ENCODE measurements at regions not wholly inside any gene's neighbourhood (a gene's known extent, or its start where the extent isn't known, plus 50 kb on each side); places are given as distances from the start of the nearest gene placed in this dataset.

- Mint-ChIP-seq H3K4me1 (no peaks in the 10 kb centered on the region), H3K27me3 (no peaks in the 10 kb centered on the region), H3K9me3 (ENCODE audit: insufficient read depth) (peaks cover 3% of the 10 kb centered on the region), H3K4me3 (no peak overlapping the region), H3K27ac (no peak overlapping the region)
- no peaks in the 10 kb centered on the region for H4K20me1 ChIP-seq (ENCODE audit: control insufficient read depth, insufficient read depth, low read length, poor library complexity, severe bottlenecking)
- no peaks in the 10 kb centered on the region for H3K27me3 ChIP-seq (replicated peaks in 1 of 4; ENCODE audit: control extremely low read depth in 1 of 4, control insufficient read depth in 3 of 4, insufficient read depth in 4 of 4, low read length in 3 of 4)
- 89% methylated on average over 3 of the region's 4 CpGs for WGBS (ENCODE audit: insufficient coverage)
- ATAC-seq (ENCODE audit: low read depth) (no peak), DNase-seq (no peak)
- H3K27ac ChIP-seq (ENCODE audit: low read length in 2 of 2), result no peak overlapping the region
- no peak overlapping the region for H3K9ac ChIP-seq (ENCODE audit: low read length)
- H3K36me3 ChIP-seq (replicated peaks in 1 of 2; ENCODE audit: control extremely low read depth in 1 of 2, control insufficient read depth in 1 of 2, extremely low read depth in 1 of 2, insufficient read depth in 2 of 2, low read length in 1 of 2), result no peaks in the 10 kb centered on the region
- CTCF ChIA-PET, result no interaction called here
- POLR2A ChIA-PET, result no interaction called here
- H3K9me3 ChIP-seq (ENCODE audit: control extremely low read depth in 1 of 3, control insufficient read depth in 2 of 3, insufficient read depth in 1 of 3, low read length in 2 of 3), result no peaks in the 10 kb centered on the region
- no peak overlapping the region for H3K4me3 ChIP-seq (ENCODE audit: control extremely low read depth in 1 of 5, extremely low read depth in 1 of 5, insufficient read depth in 1 of 5, low read depth in 2 of 5, low read length in 4 of 5)
- intact Hi-C loops (cut with micrococcal nuclease), result no loop called here
- TF ChIP-seq CTCF (IDR thresholded peaks at IDR 0.05) (no peak), EZH2 (IDR thresholded peaks at IDR 0.05; ENCODE audit: borderline replicate concordance, insufficient read depth, low read depth, low read length, poor library complexity, severe bottlenecking) (no peak)
- no peaks in the 10 kb centered on the region for H3K4me1 ChIP-seq (ENCODE audit: control insufficient read depth in 2 of 2, insufficient read depth in 2 of 2, low read length in 2 of 2)
- H3K4me2 ChIP-seq (replicated peaks; ENCODE audit: low read depth, low read length, poor library complexity, severe bottlenecking), result no peak overlapping the region
- no peak overlapping the region for H2AFZ ChIP-seq (ENCODE audit: insufficient read depth, low read depth, low read length, poor library complexity, severe bottlenecking)
- H3K79me2 ChIP-seq (ENCODE audit: control insufficient read depth, insufficient read depth, low read length), result no peaks in the 10 kb centered on the region
Measured at GRCh38 chr2:65992198-65992554, 442.7 kb upstream of the MEIS1 start.

- Histone ChIP-seq H3K9me3 (ENCODE audit: control extremely low read depth in 1 of 3, control insufficient read depth in 2 of 3, insufficient read depth in 1 of 3, low read length in 2 of 3) (no peaks in the 10 kb centered on the region), H3K4me2 (replicated peaks; ENCODE audit: low read depth, low read length, poor library complexity, severe bottlenecking) (no peak overlapping the region), H3K79me2 (ENCODE audit: control insufficient read depth, insufficient read depth, low read length) (no peaks in the 10 kb centered on the region), H4K20me1 (ENCODE audit: control insufficient read depth, insufficient read depth, low read length, poor library complexity, severe bottlenecking) (no peaks in the 10 kb centered on the region), H3K4me3 (ENCODE audit: control extremely low read depth in 1 of 5, extremely low read depth in 1 of 5, insufficient read depth in 1 of 5, low read depth in 2 of 5, low read length in 4 of 5) (no peak overlapping the region), H2AFZ (ENCODE audit: insufficient read depth, low read depth, low read length, poor library complexity, severe bottlenecking) (no peak overlapping the region), H3K36me3 (replicated peaks in 1 of 2; ENCODE audit: control extremely low read depth in 1 of 2, control insufficient read depth in 1 of 2, extremely low read depth in 1 of 2, insufficient read depth in 2 of 2, low read length in 1 of 2) (no peaks in the 10 kb centered on the region), H3K4me1 (ENCODE audit: control insufficient read depth in 2 of 2, insufficient read depth in 2 of 2, low read length in 2 of 2) (no peaks in the 10 kb centered on the region), H3K27ac (ENCODE audit: low read length in 2 of 2) (no peak overlapping the region), H3K27me3 (replicated peaks in 1 of 4; ENCODE audit: control extremely low read depth in 1 of 4, control insufficient read depth in 3 of 4, insufficient read depth in 4 of 4, low read length in 3 of 4) (no peaks in the 10 kb centered on the region), H3K9ac (ENCODE audit: low read length) (no peak overlapping the region)
- 93% methylated on average over 3 of the region's 9 CpGs for WGBS (ENCODE audit: insufficient coverage)
- no peaks in the 10 kb centered on the region for H3K4me1 Mint-ChIP-seq
- DNase-seq, result no peak
- H3K27ac Mint-ChIP-seq, result no peak overlapping the region
- ChIA-PET POLR2A (no interaction called here), CTCF (no interaction called here)
- no peak for ATAC-seq (ENCODE audit: low read depth)
- H3K27me3 Mint-ChIP-seq, result no peaks in the 10 kb centered on the region
- intact Hi-C loops (cut with micrococcal nuclease), result no loop called here
- no peak for TF ChIP-seq EZH2 (IDR thresholded peaks at IDR 0.05; ENCODE audit: borderline replicate concordance, insufficient read depth, low read depth, low read length, poor library complexity, severe bottlenecking)
- no peak for TF ChIP-seq CTCF (IDR thresholded peaks at IDR 0.05)
- H3K4me3 Mint-ChIP-seq, result no peak overlapping the region
- peaks cover 3% of the 10 kb centered on the region for H3K9me3 Mint-ChIP-seq (ENCODE audit: insufficient read depth)
Measured at GRCh38 chr2:65991381-65992197, 443.3 kb upstream of the MEIS1 start.

Measured in B cell (primary cell).